Coronary artery (tissue), 2 donors: ENCODE measurements at regions not wholly inside any gene's neighbourhood (a gene's known extent, or its start where the extent isn't known, plus 50 kb on each side); places are given as distances from the start of the nearest gene placed in this dataset.
A peak's percentile ranks its signal among the peaks of the same experiment; 100 is the strongest.
"Not testable (repeated sequence)": the region's sequence is repeated elsewhere in the genome, so short reads cannot be mapped to it uniquely, and the experiment has no call there.

Source experiments
- DNase-seq: peaks from one replicate; pipeline ENCODE4 v3.0.0-alpha.2; 2017; ENCODE audit warnings: low spot score
- H3K27ac ChIP-seq, 2 donors: fragments of 200-600 bp; sonication (generic); one replicate each; pipeline ENCODE4 v1.5.1; 2016 to 2019
- H3K4me3 ChIP-seq: fragments of 200-600 bp; sonication (generic); 2 replicates; pipeline ENCODE4 v1.5.1; 2016; ENCODE audit warnings: mild to moderate bottlenecking, moderate library complexity
- CTCF ChIP-seq: fragments of 200-600 bp; sonication (generic); IDR thresholded peaks from one replicate; pipeline ENCODE4 v1.5.1; 2019; ENCODE audit warnings: antibody characterized with exemption

DNA sequence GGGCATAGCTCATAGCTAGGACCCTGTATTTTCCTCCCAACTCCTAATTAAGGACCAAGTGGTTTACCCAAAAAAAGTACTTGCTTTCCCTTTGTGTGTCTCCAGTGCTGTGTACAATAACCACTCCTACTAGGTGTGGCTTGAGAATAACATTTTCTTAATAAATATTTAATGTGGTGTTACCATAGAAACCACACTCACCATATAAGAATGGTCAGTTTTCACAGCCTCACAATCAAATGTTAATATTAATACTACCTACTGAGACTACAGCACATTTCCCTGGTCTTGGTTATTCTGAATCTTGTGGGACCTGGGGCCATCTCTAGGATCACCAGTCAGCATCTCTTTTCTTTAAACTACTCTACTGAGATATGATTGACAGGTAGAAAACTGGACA lies 83.5 kb upstream of the BCAR3 start:
- no peak overlapping the region for H3K27ac ChIP-seq
- no peak overlapping the region for H3K4me3 ChIP-seq
- TF ChIP-seq CTCF, result no peak
- no peak for DNase-seq

DNA sequence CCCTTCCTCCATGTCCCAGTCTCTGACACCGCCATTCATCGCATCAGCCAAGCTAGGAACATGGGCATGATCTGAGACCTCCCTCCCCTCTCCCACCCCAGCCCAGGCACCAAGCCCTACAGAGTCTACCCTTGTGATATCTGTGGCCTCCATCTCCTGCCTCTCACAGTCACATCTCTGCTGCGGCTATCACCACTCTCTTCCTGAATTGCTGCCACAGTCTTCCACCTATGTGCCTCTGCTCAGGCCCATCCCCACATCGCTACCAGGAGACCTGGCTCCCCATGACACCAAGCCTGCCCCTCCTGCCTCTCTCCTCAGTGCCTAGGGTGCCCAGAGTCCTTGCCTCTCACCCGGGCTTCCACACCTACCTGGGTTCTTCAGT lies 82.7 kb upstream of the BCAR3 start:
- H3K4me3 ChIP-seq, result no peak overlapping the region
- TF ChIP-seq CTCF, result no peak
- no peak overlapping the region for H3K27ac ChIP-seq
- DNase-seq, result no peak

DNA sequence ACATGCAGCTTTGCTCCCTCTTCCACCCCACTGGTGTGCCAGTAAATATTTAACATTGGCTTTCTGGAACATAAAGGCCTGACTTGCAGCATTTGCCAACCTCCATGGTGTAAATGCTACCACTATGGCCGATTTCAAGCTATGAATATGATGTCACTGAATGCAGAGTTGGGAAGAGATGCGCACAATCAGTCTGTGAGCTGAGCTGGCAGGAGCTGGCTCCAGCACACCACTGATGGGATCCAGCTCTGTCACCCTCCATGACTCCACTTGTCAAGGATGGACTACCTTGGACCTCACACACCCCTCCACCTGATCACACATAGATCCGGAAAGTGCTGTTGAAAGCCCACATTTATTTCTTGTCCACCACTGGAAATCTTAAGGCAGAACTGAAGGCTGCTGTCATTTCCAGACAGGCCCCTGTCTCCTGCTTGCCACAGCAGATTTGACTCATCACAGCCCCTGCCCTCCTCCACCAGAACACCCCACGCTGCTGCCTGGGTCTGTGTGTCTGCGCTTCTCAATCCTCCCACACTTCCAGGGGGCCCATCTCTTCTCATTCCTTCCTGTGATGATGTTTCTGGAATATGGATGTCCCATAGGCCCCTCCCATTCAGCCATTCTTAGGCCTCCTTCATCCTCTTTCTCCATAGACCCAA lies 82.2 kb upstream of the BCAR3 start:
- Histone ChIP-seq H3K27ac (no peak overlapping the region), H3K4me3 (no peak overlapping the region)
- no peak for DNase-seq
- no peak for TF ChIP-seq CTCF

GRCh38 chr1:93758842-93759515 lies 77.3 kb upstream of the BCAR3 start:
- no peak for TF ChIP-seq CTCF
- Histone ChIP-seq H3K4me3 (no peak overlapping the region), H3K27ac (peak overlapping the region in 1 of 2 donors; percentile 32)
- DNase-seq, result no peak

DNA sequence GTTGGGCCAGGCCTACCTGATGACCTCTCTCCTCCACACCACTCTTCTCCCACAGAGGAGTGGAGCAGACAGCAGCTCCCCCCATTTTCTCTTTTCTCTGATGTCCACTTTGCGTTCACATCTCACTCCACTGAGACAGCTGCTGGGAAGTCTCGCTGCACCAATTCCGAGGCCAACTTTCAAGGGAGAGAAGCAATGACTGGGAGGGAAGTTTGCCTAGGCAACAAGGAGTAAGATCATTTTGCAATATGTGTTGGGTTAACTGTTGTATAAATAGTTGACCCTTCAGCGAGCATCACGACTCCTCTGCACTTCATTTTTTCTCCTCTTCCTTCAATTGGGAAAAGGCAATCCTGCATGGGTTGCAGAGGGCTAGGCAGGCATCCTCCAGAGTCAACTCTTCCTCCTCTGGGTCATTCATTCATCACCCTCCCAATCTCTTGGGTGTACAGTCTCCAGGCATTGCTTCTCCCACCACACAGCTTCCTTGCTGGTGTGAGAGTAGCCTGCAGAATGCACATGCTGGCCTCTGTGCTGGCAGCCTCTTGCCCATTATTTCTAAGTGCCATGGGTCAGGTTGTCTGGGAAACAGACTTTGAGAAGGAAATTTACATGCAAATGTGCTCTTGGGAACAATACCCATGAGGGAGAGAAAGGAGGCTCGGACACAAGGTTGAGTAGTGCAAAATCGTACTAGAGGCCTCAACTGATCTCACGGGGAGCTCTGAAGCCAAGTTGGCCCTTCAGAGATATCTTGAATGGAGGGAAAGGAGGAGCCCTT lies 75.8 kb upstream of the BCAR3 start:
- H3K4me3 ChIP-seq, result no peak overlapping the region
- H3K27ac ChIP-seq, result no peak overlapping the region
- no peak for DNase-seq
- TF ChIP-seq CTCF, result no peak

GRCh38 chr1:93756657-93757056 lies 75.0 kb upstream of the BCAR3 start:
- Histone ChIP-seq H3K27ac (no peak overlapping the region), H3K4me3 (no peak overlapping the region)
- no peak for DNase-seq
- TF ChIP-seq CTCF, result no peak

DNA sequence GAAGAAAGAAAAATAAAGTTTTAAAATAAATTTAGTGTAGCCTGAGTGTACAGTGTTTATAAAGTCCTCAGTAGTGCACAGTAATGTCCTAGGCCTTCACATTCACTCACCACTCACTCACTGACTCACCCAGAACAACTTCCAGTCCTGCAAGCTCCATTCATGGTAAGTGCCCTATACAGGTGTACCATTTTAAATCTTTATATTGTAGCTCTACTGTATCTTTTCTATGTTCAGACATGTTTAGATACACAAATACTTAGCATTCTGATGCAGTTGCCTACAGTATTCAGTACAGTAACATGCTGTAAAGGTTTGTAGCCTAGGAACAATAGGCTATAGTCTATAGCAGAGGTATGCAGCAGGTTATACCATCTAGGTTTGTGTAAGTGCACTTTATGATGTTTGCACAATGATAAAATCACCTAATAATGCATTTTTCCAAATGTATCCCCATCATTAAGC lies 73.6 kb upstream of the BCAR3 start:
- DNase-seq, H3K27ac ChIP-seq: not testable (repeated sequence)

More for the DNA sequence above, 73.6 kb upstream of the BCAR3 start:
- not testable (repeated sequence) for H3K4me3 ChIP-seq
